CD4-positive, alpha-beta T cell treated with Interleukin-4 for 4 hours (primary cell): ENCODE measurements at regions not wholly inside any gene's neighbourhood (a gene's known extent, or its start where the extent isn't known, plus 50 kb on each side); places are given as distances from the start of the nearest gene placed in this dataset.

ENCODE experiments used
- DNase-seq: peaks from one replicate; pipeline ENCODE4 v3.0.0-alpha.2; 2020

DNA sequence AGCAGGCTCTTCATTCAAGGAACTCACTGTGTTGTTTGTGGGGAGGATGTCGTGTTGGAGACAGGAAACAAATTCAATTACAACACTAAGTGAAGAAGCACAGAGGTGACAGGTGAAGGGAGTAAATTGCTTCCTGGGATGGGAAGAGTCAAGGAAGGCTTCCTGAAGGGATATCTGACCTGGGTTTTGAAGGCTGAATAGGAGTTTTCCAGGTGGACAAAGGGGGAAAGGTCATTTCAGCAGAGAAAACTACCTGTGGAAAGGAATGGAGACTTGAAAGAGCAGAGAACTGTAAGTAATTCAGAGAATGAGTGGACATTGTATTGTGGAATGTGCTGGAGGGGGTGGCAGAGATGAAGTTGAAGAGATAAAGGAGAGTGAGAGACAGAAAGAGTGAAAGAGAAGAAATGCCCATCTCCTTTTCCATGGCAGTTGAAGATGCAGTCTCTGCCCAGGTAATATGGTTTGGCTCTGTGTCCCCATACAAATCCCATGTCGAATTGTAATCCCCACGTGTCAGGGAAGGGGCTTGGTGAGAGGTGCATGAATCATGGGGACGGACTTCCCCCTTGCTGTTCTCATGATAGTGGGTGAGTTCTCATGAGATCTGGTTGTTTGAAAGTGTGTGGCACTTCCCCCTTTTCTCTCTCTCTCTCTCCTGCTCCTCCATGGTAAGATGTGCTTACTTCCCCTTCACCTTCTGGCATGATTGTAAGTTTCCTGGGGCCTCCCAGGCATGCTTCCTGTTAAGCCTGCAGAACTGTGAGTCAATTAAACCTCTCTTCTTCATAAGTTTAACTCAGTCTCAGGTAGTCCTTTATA lies 205.7 kb upstream of the BCOR start:
- DNase-seq: no peak

DNA sequence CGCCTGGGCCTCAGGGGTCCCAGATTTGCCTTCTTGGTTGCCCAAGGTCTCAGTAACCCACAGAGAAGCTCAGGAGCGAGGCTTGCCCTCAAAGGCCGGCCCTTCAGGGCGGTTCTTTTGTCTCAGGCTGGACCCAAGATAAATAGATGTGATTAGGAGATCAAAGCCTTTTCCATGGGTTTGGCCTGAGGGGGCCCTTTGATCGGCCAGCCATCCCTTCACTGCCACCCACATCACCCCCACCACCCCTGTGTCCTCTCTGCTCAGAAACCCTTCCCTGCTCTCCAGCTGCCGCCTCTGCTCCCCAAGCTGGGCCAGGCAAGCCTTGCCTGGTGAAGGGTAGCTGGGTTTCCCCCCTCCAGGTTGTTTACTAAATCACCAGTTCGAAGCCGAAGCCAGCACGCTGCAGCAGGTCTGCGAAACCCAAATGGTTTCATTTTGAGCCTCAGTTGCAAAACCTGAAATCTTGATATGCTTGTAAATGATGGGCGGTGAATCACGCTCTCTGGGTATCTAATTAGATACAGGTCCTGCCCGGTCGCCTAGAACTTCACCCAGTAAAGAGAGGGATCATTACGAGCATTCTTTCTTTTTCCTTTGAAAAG lies 202.6 kb upstream of the BCOR start:
- DNase-seq: no peak

GRCh38 chrX:40299641-40300046 lies 201.9 kb upstream of the BCOR start:
- DNase-seq: peak; percentile 33

GRCh38 chrX:40298572-40299479 lies 201.1 kb upstream of the BCOR start:
- DNase-seq: no peak

DNA sequence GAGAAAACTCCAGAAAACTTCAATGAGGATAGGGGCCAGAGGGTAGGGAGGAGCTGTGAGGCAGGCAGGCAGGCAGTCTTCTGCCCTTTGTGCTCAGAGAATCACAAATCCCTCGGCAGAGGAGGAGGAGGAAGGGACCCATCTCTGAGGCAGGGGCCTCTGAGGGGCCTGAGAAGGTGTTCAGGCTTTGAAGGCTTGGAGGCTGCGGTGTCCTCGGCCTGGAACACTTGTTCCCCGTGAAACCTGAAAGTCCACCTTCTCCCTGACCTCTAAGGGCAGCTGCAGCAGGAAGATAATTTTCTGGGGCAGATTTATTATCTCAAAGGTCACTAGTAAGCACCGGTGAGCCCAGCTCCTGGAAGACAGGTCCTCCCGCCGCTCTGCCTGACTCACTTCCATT lies 200.3 kb upstream of the BCOR start:
- no peak for DNase-seq

- no peak for DNase-seq
These were observed 193.8 kb upstream of the BCOR start for GRCh38 chrX:40291553-40291952.

DNA sequence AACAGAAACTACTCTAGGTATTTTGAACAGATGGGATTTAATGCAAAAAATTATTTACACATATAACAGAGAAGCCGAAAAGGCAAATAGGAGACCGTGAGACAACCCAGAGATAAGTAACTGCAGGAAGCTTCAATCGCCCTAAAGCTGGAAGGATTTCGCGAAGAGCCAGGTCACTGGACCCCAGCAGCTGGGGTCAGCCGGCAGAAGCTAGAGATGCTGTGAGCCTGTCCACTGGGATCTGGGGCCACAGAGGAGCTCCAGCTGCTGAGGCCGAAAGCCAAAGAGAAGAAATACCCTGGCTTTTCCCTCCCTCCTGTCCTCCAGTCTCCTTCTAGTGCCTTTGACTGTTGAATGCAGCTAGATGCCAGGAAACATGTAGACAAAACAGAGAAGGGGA lies 192.8 kb upstream of the BCOR start:
- no peak for DNase-seq

DNA sequence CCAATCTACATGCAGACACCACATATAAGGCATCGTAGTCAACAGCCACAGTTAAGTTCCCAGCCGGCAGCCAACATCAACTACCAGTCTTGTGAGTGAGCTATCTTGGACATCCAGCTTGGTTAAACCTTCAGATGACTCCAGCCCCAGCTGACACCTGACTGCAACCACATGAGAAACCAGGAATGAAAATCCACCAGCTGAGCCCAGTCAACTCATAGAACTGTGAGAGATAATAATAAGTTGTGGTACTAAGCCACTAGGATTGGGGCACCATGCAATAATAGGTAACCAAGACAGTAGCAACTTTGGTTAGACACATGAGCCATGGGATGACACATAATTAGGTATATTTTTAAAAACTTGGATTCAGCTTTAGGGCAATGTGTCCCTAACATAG lies 188.1 kb upstream of the BCOR start:
- no peak for DNase-seq

GRCh38 chrX:40284852-40285251 lies 187.1 kb upstream of the BCOR start:
- no peak for DNase-seq

DNA sequence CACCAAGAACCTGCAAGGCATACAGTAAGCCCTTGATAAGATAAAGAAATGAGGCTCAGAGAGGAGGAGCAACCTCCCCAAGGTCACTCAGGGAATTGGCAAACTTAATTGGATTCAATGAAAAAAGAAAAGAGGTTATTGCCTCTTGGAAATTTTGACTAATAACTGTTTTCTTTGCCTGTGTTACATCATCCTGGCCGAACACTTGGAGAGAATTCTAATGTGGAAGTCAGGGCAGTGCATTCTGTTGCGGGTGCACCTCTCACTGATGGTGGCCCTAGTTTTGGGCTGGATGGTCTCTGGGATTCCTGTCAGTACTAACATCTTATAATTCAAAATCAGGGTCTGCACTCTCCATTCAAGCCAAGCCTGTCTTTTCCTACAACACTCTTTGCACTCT lies 186.2 kb upstream of the BCOR start:
- no peak for DNase-seq

DNA sequence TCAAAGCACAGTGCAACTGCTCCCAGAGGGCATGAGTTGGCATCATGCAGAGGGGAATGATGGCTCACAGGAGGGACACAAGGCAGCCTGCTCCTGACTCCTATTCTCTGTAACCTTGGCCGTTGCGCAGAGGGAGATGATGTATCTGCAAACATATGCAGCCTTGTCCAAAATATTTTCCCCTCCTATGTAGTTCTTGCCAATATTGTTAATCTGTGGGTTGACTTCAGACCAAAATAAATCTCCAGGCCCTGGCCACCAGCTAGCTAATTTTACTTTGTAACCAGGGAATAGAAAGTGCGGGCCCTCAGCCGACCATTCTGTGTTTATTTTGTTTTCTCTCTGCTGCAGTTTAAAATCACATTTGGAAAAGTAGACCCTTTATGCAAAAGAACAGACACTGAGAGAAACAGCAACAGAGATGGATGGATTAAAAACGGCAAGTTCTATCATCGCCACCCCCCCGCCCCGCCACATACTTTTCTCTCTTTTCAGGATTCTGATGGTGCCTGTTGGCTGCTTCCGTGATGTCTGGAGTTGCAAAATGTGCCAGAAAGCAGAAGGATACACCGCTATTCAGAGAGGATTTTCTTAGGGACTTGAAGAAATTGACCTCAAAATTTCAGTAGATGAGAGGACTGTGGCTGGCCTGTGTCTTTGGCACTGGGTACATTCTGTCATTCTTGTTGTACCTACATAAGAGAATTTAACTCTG lies 185.3 kb upstream of the BCOR start:
- DNase-seq: no peak

- no peak for DNase-seq
These were observed 184.6 kb upstream of the BCOR start for GRCh38 chrX:40282348-40282747.

- peak; percentile 37 for DNase-seq
These were observed 183.7 kb upstream of the BCOR start for GRCh38 chrX:40281336-40282005.

DNA sequence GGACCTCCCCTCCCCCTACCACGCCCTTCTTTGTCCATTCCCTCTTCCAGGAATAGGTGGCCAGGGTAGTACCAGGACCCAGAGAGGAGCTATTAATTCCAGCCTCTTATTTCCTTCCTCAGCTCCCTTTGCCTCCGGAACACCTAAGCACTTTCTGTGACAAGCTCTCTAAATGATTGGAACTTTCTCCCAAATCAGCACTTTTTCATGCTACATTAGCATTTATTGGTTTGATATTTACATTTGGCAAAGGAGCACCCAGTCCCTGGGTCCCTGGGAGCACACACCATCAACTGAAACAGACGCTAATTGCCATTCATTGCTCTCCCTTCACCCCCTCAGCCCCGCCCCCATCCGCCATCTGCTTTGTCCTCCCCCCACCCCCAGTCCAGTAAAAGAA lies 182.0 kb upstream of the BCOR start:
- DNase-seq: no peak

GRCh38 chrX:40279091-40279430 lies 181.3 kb upstream of the BCOR start:
- DNase-seq: no peak

DNA sequence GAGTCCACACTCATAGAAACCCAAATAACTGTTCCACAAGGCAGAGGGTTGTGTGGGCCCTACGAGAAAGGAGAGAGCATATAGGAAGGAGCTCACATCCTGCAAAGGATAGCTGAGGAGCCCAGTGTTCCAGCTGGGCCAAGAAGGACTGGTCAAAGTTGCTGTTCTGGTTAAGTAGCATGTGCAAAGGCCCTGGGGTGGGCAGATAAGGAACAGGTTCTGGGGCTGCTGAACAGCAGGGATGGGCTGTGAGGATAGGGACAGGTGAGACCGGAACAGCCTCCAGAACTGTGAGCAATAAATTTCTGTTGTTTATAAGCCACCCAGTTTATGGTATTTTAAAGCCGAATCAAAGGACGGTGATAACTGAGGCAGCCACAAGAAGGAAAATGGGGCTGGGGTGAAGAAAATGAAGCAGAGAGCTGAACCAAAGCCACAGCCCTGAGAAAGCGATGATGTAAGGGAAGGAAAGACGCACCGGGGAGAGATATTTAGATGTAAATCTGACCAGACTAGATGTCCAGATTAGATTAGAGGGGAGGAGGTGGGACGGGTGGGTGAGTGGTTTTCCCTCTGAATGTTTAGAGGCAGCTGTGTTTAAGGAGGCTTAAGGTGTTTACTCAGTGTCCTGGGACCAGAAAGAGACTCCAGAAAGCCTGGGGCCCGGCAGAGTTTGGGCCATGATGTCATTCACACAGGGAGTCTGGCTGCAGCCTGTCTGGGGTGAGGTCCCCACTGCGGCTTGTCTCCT lies 180.8 kb upstream of the BCOR start:
- peak; percentile 88 for DNase-seq

DNA sequence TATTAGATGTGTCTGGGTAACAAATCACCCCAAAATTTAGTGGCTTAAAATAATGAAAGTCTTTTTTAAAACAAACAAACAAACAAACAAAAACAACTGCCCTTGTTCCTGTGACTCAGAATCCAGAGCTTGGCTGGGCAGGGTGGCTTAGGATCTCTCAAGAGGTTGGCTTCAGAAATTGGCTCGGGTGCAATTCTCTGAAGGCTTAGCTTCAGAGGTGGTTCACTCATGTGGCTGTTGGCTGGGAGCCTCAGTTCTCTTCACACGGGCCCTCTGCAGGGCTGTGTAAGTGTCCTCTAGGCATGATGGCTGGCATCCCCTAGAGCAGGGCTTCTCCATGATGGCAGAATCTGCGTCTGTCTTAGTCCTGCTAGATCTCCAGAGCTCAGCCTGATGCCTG lies 179.9 kb upstream of the BCOR start:
- no peak for DNase-seq

DNA sequence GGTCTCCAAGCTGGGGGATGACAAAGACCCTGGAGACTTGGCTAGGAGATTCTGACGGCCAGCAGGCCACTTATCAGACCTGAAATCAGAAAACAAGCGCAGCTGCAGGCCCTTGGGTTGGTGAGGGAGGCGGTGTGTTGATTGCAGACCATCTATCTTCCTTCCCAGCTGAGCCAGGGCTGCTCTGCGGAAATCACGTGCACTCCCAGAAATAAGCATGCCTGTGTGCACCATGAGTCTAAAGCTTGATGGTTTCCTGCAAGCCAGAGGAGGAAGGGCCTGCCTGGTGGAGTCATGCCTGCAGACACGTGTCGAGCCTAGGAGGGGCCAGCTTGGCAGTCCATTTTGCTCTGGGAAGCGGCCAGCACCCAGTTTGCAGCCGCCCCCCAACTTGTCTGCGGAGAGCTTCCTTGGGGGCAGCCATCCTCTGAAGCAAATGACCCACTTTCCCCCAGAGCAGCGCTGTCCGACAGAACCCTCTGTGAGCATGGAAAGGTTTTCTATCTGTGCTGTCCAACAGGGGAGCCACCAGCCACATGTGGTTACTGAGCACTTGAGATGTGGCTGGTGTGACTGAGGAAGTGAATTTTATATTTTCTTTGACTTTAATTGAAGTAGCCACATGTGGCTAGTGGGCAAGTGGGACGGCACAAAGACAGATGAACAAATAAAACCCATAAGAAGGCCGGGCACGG lies 175.7 kb upstream of the BCOR start:
- DNase-seq: no peak

GRCh38 chrX:40272776-40273175 lies 175.0 kb upstream of the BCOR start:
- no peak for DNase-seq

DNA sequence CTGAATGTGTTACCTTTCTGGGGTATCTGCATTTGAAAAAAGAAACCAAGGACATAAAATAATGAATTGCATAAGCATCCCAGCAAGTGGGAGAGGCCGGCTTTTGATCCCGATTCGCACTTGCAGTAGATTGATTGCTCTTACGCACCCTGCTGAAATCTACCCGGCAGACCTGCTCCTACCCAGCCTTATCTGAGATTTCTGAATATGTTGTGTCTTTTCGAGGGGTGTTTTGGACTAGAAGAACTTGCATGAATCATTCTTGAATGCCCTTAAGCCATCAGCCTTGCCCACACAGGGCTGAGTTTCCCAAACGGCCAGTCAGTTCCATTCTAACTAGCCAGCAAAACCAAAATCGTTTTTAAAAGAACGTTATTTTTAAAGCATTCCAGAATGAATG lies 174.4 kb upstream of the BCOR start:
- no peak for DNase-seq

DNA sequence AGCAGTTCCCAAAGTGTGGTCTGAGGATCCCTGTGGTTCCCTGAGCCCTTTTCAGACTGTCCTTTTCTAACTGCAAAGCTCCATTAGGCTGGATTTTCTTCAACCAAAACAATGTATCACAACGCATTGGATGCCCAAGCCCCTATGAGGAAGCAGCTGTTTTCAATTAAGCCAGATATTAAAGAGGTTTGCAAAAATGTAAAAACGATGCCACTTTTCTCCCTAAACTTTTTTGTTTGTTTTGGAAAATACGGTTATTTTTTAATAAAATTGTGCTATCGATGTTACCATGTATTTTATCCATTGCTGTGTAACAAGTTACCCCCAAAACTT lies 170.4 kb upstream of the BCOR start:
- DNase-seq: no peak
